ENCODE measurements at regions not wholly inside any gene's neighbourhood (a gene's known extent, or its start where the extent isn't known, plus 50 kb on each side); places are given as distances from the start of the nearest gene placed in this dataset.

DNA sequence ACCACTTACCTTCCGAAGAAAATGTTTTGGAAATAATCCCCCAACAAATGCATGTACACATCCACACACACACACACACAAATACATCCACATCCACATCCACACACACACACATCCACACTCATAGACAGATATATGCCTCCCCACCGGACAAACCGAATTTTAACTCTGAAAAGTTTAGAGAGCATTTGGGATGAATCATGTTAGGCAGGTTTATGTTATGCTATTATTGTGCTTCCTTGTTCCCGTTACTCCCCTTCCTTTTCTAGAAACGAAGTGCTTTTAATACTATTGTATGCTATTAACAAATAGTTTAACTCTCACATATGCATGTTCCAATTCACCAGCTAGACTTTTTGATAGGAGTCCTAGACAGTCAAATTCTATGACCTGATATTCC lies 91.5 kb downstream of the FAS start:
- H3K27me3 Mint-ChIP-seq (ENCODE audit: low read depth) = no peaks in the 10 kb centered on the region
- DNase-seq (no peak), ATAC-seq (no peak)
- H3K9me3 Mint-ChIP-seq = no peaks in the 10 kb centered on the region
- H3K36me3 Mint-ChIP-seq (ENCODE audit: insufficient read depth) = no peaks in the 10 kb centered on the region
- H3K4me1 Mint-ChIP-seq (ENCODE audit: low read depth) = peaks cover 20% of the 10 kb centered on the region
- H3K4me3 Mint-ChIP-seq = no peak overlapping the region

DNA sequence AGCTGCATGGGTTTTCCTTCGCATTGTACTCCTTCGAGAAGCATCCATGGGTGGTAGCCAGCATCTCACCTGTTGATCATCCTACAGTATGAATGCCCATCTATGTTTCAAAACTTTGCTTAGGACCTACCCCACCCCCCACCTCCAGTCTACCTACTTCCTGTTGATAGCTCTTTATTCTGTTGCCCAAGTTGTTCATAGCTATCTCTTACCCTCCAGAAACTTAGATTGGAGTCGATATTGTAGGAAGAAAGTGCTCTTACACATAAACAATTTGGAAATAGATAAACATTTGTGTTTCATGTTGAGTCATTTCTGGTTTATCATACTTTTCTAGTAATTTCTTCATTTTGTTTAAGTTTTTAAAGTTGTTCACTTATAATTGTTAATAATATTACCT lies 90.1 kb downstream of the FAS start:
- Mint-ChIP-seq H3K27me3 (ENCODE audit: low read depth) (no peaks in the 10 kb centered on the region), H3K9me3 (no peaks in the 10 kb centered on the region)
- ATAC-seq = no peak

DNA sequence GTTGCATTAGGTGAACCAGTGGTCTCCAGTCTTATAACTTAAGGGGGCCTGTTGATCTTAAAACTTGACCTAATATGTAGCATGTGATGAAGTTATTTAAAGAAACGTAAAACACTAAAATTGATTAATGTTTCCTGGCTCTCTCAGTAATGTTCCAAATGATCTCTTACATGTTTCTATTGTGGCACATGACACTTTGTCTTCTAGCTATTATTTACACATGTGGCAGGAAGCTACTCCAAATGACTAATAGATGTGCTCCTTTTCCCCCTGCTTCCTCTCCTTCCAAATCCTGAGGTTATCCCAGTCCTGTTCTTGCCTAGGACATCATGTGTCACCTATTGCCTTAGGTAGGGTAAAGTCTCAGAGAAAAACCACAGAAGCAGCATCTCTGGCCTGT lies 89.4 kb downstream of the FAS start:
- no peak for DNase-seq
- H3K27me3 Mint-ChIP-seq (ENCODE audit: low read depth) = no peaks in the 10 kb centered on the region
- H3K4me1 Mint-ChIP-seq (ENCODE audit: low read depth) = peaks cover 23% of the 10 kb centered on the region
- H3K4me3 Mint-ChIP-seq = no peak overlapping the region
- H3K36me3 Mint-ChIP-seq (ENCODE audit: insufficient read depth) = no peaks in the 10 kb centered on the region
- ATAC-seq = no peak
- H3K9me3 Mint-ChIP-seq = no peaks in the 10 kb centered on the region

More for the DNA sequence above, 90.1 kb downstream of the FAS start:
- Mint-ChIP-seq H3K36me3 (ENCODE audit: insufficient read depth) (no peaks in the 10 kb centered on the region), H3K4me1 (ENCODE audit: low read depth) (peaks cover 23% of the 10 kb centered on the region), H3K4me3 (no peak overlapping the region)
- no peak for DNase-seq

- Mint-ChIP-seq H3K36me3 (ENCODE audit: insufficient read depth) (no peaks in the 10 kb centered on the region), H3K4me3 (no peak overlapping the region)
- no peak for ATAC-seq
Observed at GRCh38 chr10:89078724-89079672, 88.4 kb downstream of the FAS start.

DNA sequence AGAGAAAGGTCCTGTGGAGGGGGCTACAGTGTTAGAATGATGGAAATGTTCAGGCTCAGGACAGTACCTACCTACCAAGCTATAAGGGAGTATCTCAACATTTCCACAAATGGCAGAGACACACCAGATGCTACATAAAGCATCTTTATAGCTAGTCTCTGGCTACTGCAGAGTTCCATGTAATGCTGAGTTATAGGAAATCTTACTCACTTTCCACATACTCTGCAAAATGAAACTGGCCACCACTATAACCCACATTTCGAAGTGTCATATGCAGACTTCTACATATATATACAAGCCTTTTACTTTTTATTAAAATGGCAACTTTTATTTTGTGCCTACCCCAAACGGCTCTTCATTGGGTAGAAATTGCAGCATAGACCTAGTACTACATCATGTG lies 85.5 kb downstream of the FAS start:
- Mint-ChIP-seq H3K4me1 (ENCODE audit: low read depth) (peaks cover 9% of the 10 kb centered on the region), H3K27me3 (ENCODE audit: low read depth) (no peaks in the 10 kb centered on the region), H3K4me3 (no peak overlapping the region), H3K9me3 (no peaks in the 10 kb centered on the region), H3K36me3 (ENCODE audit: insufficient read depth) (no peaks in the 10 kb centered on the region)
- ATAC-seq (peak; percentile 82 to 87), DNase-seq (no peak)

More at GRCh38 chr10:89078724-89079672, 88.4 kb downstream of the FAS start:
- Mint-ChIP-seq H3K9me3 (no peaks in the 10 kb centered on the region), H3K27me3 (ENCODE audit: low read depth) (no peaks in the 10 kb centered on the region), H3K4me1 (ENCODE audit: low read depth) (peaks cover 23% of the 10 kb centered on the region)
- no peak for DNase-seq

- DNase-seq (no peak), ATAC-seq (no peak)
- Mint-ChIP-seq H3K27me3 (ENCODE audit: low read depth) (no peaks in the 10 kb centered on the region), H3K36me3 (ENCODE audit: insufficient read depth) (no peaks in the 10 kb centered on the region), H3K4me3 (no peak overlapping the region), H3K9me3 (no peaks in the 10 kb centered on the region), H3K4me1 (ENCODE audit: low read depth) (peaks cover 8% of the 10 kb centered on the region)
Observed at GRCh38 chr10:89075631-89076030, 85.0 kb downstream of the FAS start.

DNA sequence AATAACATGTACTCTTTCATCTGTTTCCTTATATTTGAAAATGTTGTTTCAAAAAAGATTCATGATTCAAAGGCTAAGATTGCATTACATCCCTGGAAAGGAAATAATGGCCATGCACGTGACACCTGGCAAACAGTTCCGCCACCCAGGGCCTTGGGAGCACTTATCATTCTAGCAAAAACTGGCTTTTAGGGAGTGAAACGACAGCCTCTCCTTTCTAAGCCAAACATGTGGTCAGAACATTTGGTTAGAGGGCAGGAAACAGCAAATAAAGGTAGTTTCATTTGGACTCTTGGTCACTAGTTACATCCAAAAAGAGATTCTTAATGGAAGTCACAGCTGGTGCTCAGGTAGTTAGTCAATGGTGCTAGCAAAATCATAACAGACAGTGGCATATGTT lies 83.5 kb downstream of the FAS start:
- Mint-ChIP-seq H3K4me1 (ENCODE audit: low read depth) (peaks cover 3% of the 10 kb centered on the region), H3K4me3 (no peak overlapping the region), H3K27me3 (ENCODE audit: low read depth) (no peaks in the 10 kb centered on the region), H3K36me3 (ENCODE audit: insufficient read depth) (no peaks in the 10 kb centered on the region), H3K9me3 (no peaks in the 10 kb centered on the region)
- ATAC-seq (no peak), DNase-seq (no peak)

DNA sequence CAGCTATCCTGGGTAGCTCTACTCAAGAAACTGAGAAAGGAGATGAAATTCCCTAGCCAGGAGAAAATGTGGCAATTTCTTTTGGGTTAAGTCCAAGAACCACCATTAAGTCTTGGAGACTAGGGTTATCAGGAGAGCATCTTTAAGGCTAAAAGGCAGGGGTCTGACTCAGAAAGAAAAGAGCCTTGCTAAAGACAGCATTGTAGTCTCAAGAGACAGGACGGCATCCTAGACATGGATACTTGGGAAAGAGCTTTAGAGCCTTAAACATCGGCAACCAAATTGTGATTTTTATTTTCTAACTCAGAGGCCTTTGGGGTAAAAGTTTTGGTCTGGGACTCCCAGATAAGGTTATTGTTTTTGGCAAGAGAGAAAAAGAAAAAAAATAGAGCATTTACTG lies 83.1 kb downstream of the FAS start:
- H3K4me1 Mint-ChIP-seq (ENCODE audit: low read depth) = peaks cover 3% of the 10 kb centered on the region
- ATAC-seq = no peak
- H3K27me3 Mint-ChIP-seq (ENCODE audit: low read depth) = no peaks in the 10 kb centered on the region
- no peak overlapping the region for H3K4me3 Mint-ChIP-seq
- DNase-seq = no peak
- H3K9me3 Mint-ChIP-seq = no peaks in the 10 kb centered on the region
- H3K36me3 Mint-ChIP-seq (ENCODE audit: insufficient read depth) = no peaks in the 10 kb centered on the region

GRCh38 chr10:89069589-89069988 lies 79.0 kb downstream of the FAS start:
- H3K4me3 Mint-ChIP-seq = no peak overlapping the region
- no peaks in the 10 kb centered on the region for H3K36me3 Mint-ChIP-seq (ENCODE audit: insufficient read depth)
- ATAC-seq = no peak
- no peaks in the 10 kb centered on the region for H3K9me3 Mint-ChIP-seq
- no peaks in the 10 kb centered on the region for H3K4me1 Mint-ChIP-seq (ENCODE audit: low read depth)
- peaks cover 10% of the 10 kb centered on the region for H3K27me3 Mint-ChIP-seq (ENCODE audit: low read depth)
- DNase-seq = no peak

All from activated T-cell treated with anti-CD3 and anti-CD28 coated beads, Interleukin-2, amount 50 U/mL, for 4 hours (primary cell).